HEK293T (cell line): ENCODE measurements at regions not wholly inside any gene's neighbourhood (a gene's known extent, or its start where the extent isn't known, plus 50 kb on each side); places are given as distances from the start of the nearest gene placed in this dataset.
"Not testable (repeated sequence)": the region's sequence is repeated elsewhere in the genome, so short reads cannot be mapped to it uniquely, and the experiment has no call there.

Experiments used
- CTCF ChIA-PET: fragments of 350-600 bp; formaldehyde crosslinking; extraction: SDS; loops from one replicate; lab custom pipeline; 2021; ENCODE audit warnings: antibody characterized with exemption, inconsistent platforms; lab: Yijun Ruan, JAX
- POLR2A ChIA-PET: fragments of 350-600 bp; formaldehyde crosslinking; extraction: SDS; loops from one replicate; lab custom pipeline; 2020; ENCODE audit warnings: antibody characterized with exemption, inconsistent platforms; lab: Yijun Ruan, JAX
- DNase-seq: peaks from one replicate; pipeline ENCODE4 v3.0.0; 2012; ENCODE audit warnings: mixed read lengths; ENCODE audit errors: extremely low spot score
- ARNT ChIP-seq: fragments of 450-650 bp; IDR thresholded peaks from 2 replicates; pipeline ENCODE4 v1.6.1; 2017; ENCODE audit warnings: mild to moderate bottlenecking
- BHLHE40 ChIP-seq: fragments of 450-650 bp; IDR thresholded peaks from 2 replicates; pipeline ENCODE4 v1.6.1; 2016; ENCODE audit warnings: mild to moderate bottlenecking, moderate library complexity, borderline replicate concordance
- CTBP1 ChIP-seq: fragments of 450-650 bp; IDR thresholded peaks from 2 replicates; pipeline ENCODE4 v1.6.1; 2016; ENCODE audit warnings: borderline replicate concordance
- ELF4 ChIP-seq: fragments of 450-650 bp; IDR thresholded peaks from 2 replicates; pipeline ENCODE4 v1.6.1; 2017; ENCODE audit warnings: antibody characterized with exemption
- FOXA1 ChIP-seq: fragments of 450-650 bp; IDR thresholded peaks from 2 replicates; pipeline ENCODE4 v1.6.1; 2016; ENCODE audit warnings: mild to moderate bottlenecking
- FOXK2 ChIP-seq: fragments of 450-650 bp; IDR thresholded peaks from 2 replicates; pipeline ENCODE4 v1.6.1; 2016; ENCODE audit warnings: mild to moderate bottlenecking
- FOXM1 ChIP-seq: fragments of 450-650 bp; IDR thresholded peaks from 2 replicates; pipeline ENCODE4 v1.6.1; 2017; ENCODE audit warnings: mild to moderate bottlenecking, borderline replicate concordance
- HDGF ChIP-seq: fragments of 450-650 bp; IDR thresholded peaks from 2 replicates; pipeline ENCODE4 v1.6.1; 2017; ENCODE audit warnings: antibody characterized with exemption, borderline replicate concordance
- L3MBTL2 ChIP-seq: fragments of 450-650 bp; conservative IDR thresholded peaks from 2 replicates; pipeline ENCODE4 v1.6.1; 2016; ENCODE audit warnings: mild to moderate bottlenecking
- LEF1 ChIP-seq: fragments of 450-650 bp; IDR thresholded peaks from 2 replicates; pipeline ENCODE4 v1.6.1; 2017; ENCODE audit warnings: mild to moderate bottlenecking, borderline replicate concordance
- NFRKB ChIP-seq: fragments of 450-650 bp; IDR thresholded peaks from 2 replicates; pipeline ENCODE4 v1.6.1; 2016; ENCODE audit warnings: mild to moderate bottlenecking, moderate library complexity
- SP1 ChIP-seq: fragments of 450-650 bp; IDR thresholded peaks from 2 replicates; pipeline ENCODE4 v1.6.1; 2017
- SUZ12 ChIP-seq: fragments of 450-650 bp; IDR thresholded peaks from 2 replicates; pipeline ENCODE4 v1.6.1; 2016; ENCODE audit warnings: mild to moderate bottlenecking
- TARDBP ChIP-seq: fragments of 450-650 bp; IDR thresholded peaks from 2 replicates; pipeline ENCODE4 v1.6.1; 2016
- ZNF384 ChIP-seq: fragments of 450-650 bp; IDR thresholded peaks from 2 replicates; pipeline ENCODE4 v1.6.1; 2016
- TF ChIP-seq, protein P1 (sequence below): fragments of 450-650 bp; IDR thresholded peaks from 2 replicates; pipeline ENCODE4 v1.6.1; 2016

DNA sequence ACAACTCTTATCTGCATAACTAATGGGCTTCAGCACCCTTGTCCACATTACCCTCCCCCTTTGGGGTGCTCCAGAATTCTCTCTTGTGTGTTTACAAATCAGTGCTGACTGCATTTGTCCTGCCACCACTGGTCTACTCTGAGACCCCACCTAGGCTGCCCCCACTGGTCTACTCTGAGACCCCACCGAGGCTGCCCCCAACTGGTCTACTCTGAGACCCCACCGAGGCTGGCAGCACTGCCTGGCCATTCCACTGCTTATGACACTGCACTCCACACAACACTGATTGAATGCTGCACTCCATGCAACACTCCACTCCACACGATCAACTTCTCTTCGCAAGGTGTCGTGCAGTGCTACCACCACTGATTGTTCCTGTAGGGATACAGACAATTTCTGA lies 1459.2 kb upstream of the SLC10A2 start:
- TF ChIP-seq TARDBP (no peak), LEF1 (no peak), FOXK2 (no peak), FOXA1 (no peak), SP1 (no peak), HDGF (no peak), BHLHE40 (no peak), FOXM1 (no peak), ZNF384 (no peak), NFRKB (no peak), L3MBTL2 (no peak), SUZ12 (no peak), CTBP1 (no peak), ELF4 (no peak), ARNT (no peak)
- TF ChIP-seq, protein P1, sequence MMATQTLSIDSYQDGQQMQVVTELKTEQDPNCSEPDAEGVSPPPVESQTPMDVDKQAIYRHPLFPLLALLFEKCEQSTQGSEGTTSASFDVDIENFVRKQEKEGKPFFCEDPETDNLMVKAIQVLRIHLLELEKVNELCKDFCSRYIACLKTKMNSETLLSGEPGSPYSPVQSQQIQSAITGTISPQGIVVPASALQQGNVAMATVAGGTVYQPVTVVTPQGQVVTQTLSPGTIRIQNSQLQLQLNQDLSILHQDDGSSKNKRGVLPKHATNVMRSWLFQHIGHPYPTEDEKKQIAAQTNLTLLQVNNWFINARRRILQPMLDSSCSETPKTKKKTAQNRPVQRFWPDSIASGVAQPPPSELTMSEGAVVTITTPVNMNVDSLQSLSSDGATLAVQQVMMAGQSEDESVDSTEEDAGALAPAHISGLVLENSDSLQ, result no peak
- DNase-seq, result no peak
- POLR2A ChIA-PET, result no interaction called here
- CTCF ChIA-PET, result no interaction called here

DNA sequence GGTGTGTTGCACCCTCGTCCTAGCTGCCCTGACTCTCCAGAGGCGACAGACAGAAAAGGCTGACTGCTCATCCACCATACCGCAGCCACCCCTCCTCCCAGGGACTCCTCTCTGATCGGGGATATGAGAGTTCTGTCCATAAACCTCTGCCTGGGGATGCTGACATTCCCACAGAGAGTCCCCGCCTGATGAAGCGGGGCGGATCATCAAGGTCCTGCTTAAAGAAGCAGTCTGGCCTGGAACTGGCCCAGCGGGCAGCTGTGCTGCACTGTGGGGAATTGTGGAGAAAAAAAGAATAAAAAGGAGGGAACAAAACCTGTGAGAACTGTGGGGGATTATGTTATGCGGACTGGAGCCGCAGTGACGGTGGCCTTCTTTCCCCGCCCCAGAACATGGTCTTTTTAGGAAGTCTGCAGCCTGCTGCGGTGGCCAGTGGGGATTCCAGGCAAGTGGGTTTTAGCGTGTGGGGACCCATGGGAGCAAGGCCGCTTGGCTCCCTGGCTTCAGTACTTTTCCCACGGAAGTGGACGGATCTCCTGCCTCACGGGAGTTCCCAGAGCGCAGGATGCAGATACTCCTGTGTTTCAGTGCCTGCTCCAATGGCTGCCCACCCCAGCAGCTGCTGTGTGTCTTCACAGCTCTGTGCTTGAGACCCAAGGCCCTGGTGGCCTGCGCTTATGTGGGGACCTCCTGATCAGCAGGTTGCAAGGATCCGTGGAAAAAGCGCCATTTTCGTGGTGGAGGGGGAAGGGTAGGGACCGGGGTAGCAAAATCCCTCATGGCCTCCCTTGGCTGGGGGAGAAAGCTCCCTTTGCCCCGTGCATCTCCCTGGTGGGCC lies 1456.2 kb upstream of the SLC10A2 start:
- TF ChIP-seq FOXA1 (no peak), CTBP1 (no peak), NFRKB (no peak), HDGF (no peak), ELF4 (no peak), BHLHE40 (no peak), ZNF384 (no peak), SP1 (no peak), TARDBP (no peak), L3MBTL2 (no peak), LEF1 (no peak), FOXM1 (no peak), SUZ12 (no peak), FOXK2 (no peak)
- TF ChIP-seq, protein P1, result no peak
- POLR2A ChIA-PET, result no interaction called here

GRCh38 chr13:104510422-104510821 lies 1444.2 kb upstream of the SLC10A2 start:
- ChIA-PET POLR2A (no interaction called here), CTCF (no interaction called here)
- no peak for TF ChIP-seq ELF4
- TF ChIP-seq TARDBP, result no peak
- no peak for TF ChIP-seq FOXA1
- no peak for TF ChIP-seq BHLHE40
- TF ChIP-seq HDGF, result no peak
- TF ChIP-seq, protein P1, result no peak
- TF ChIP-seq ZNF384, result no peak
- no peak for TF ChIP-seq FOXK2
- TF ChIP-seq LEF1, result no peak
- no peak for TF ChIP-seq ARNT
- no peak for TF ChIP-seq L3MBTL2
- TF ChIP-seq SP1, result no peak
- no peak for TF ChIP-seq SUZ12
- no peak for TF ChIP-seq CTBP1
- TF ChIP-seq FOXM1, result no peak
- no peak for DNase-seq

More for the DNA sequence above, 1456.2 kb upstream of the SLC10A2 start:
- CTCF ChIA-PET, result no interaction called here
- DNase-seq, result no peak

- DNase-seq, CTCF ChIA-PET, POLR2A ChIA-PET: not testable (repeated sequence)
Measured at GRCh38 chr13:104493502-104493901, 1427.3 kb upstream of the SLC10A2 start.

DNA sequence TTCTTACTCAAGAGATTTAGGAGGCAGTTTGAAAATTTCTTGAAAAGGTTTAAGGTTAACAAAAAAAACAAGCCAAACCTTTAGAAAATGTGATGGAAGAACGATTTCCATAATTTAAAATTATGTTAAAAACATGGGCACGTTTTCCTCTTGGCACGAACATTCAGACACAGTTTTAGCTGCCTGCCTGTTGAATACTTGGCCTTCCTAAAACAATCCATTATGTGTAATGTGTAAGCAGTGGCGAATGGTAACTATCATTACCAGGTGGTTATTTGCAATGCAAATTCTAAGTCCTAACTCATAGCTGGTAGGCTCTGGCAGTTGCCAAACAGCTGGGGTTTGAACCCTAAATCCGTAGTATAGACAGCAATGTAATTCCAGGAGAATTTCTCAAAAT lies 1425.7 kb upstream of the SLC10A2 start:
- TF ChIP-seq FOXK2 (no peak), ELF4 (no peak), SUZ12 (no peak), TARDBP (no peak), ZNF384 (no peak), FOXM1 (no peak), SP1 (no peak)
- DNase-seq, result no peak
- POLR2A ChIA-PET, result no interaction called here
- CTCF ChIA-PET, result no interaction called here

- no peak for DNase-seq
- no peak for TF ChIP-seq BHLHE40
- no peak for TF ChIP-seq FOXK2
- TF ChIP-seq LEF1, result no peak
- TF ChIP-seq, protein P1, result no peak
- no peak for TF ChIP-seq SUZ12
- no peak for TF ChIP-seq ZNF384
- ChIA-PET POLR2A (no interaction called here), CTCF (no interaction called here)
Measured at GRCh38 chr13:104487006-104487405, 1420.8 kb upstream of the SLC10A2 start.
